H54 (cell line): ENCODE measurements at regions not wholly inside any gene's neighbourhood (a gene's known extent, or its start where the extent isn't known, plus 50 kb on each side); places are given as distances from the start of the nearest gene placed in this dataset.
A peak's percentile ranks its signal among the peaks of the same experiment; 100 is the strongest.

Experiments
- DNase-seq: peaks from one replicate; pipeline ENCODE4 v3.0.0; 2011; ENCODE audit warnings: low spot score, mixed read lengths; ENCODE audit not compliant: insufficient read length
- FAIRE-seq: peaks from 3 replicates; lab custom pipeline; 2011; peaks lifted over from hg19 to GRCh38; lab: Jason Lieb, UNC
- POLR2A ChIP-seq: IDR thresholded peaks from 2 replicates; pipeline ENCODE4 v1.6.1; 2011; ENCODE audit warnings: low read depth, mild to moderate bottlenecking, low read length

- DNase-seq (no peak), FAIRE-seq (peak; percentile 95)
- TF ChIP-seq POLR2A = no peak
Observed at GRCh38 chr9:78133751-78134150, 102.1 kb upstream of the CEP78 start.

DNA sequence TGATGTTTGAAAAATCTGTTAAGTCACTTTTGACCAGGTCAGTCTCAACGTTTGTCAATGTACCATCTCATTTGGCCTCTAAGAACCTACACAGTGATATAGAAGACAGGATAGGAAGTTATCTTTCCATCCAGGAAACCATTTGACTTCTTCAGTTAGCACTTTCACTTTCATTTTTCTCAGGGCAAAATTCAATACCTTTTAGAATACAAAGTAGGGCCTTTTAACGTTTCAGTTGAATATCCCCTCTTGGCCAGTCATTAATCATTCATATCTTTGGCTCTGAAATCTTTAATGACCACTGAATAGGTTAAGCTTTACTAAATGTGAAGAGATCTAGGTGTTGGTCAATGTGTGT is 101.1 kb upstream of the GNAQ start:
- FAIRE-seq (peak; percentile 99), DNase-seq (no peak)
- TF ChIP-seq POLR2A = no peak

DNA sequence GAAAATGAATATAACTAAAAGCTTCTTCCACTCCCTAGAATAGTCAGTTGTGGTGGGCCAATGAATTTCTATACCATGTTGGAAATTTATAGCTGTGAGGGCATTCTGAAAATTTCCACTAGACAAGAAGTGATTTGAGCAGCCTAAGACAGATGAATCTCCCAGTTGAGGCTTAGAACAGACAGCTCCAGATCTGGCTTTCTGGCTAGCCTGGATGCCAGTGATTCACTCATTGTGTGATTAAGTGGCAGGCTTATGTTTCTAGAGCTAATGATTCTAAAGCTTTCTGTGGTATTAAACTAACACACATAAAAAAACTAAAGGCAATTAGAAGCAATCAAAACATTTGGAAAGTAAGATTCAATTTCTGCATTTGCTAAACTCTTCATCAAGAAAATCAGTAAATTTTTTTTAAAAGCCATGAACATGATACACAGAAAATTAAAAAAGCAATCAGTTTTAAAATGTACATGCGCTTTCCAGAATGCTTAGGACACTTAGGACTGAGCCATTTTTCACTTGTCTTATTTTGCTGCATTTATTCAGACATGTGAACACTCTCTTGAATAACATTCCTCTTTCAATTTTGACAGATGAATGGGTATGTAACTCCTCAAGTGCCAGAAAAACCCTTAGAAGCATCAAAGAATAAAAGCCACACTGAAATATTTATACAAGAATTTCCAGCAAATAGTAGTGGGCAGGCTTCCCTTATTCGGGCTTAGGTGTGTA is 100.5 kb upstream of the GNAQ start:
- no peak for TF ChIP-seq POLR2A
- no peak for DNase-seq
- no peak for FAIRE-seq

DNA sequence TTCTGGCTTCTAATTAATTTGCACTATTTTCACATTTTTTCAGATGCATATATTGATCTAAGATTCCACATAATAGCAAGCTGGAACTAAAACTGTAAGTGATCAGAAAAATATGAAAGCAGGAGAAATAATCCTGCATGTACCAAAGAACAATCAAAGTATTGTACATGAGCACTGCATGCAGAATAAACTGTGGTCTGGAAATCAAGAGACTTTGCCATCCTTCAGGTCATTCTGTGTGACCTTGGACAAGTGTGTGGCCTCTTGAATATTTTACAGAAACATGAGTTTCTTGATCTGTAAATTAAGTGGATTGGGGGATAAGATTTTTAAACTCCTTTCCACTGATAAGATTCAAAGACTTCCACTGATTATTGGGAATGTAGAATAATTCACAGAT is 99.2 kb upstream of the GNAQ start:
- FAIRE-seq = peak; percentile 79
- no peak for DNase-seq
- no peak for TF ChIP-seq POLR2A

DNA sequence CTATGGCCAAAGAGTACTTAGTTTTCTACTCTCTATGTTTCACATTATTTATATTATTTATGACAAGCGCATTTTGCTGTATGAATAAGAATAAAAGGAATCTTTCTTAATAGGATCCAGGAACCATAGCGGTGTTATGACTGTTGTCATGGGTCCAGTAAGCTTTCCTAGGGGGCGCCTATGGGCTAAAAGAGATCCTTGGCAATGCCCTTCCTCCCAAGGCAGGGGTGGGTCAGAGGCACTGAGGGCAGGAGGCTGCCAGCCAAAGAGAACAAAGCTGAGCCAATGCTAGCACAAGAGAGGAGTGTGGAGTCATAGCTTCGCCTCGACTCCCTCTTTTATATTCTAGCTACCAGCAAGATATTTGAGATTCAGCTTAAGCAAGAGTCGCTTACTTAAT is 98.4 kb upstream of the GNAQ start:
- no peak for TF ChIP-seq POLR2A
- peak; percentile 47 for DNase-seq
- FAIRE-seq = peak; percentile 99

- TF ChIP-seq POLR2A = no peak
- no peak for DNase-seq
- FAIRE-seq = peak; percentile 69
Observed at GRCh38 chr9:78127279-78128225, 95.9 kb upstream of the GNAQ start.

- TF ChIP-seq POLR2A = no peak
- DNase-seq (no peak), FAIRE-seq (no peak)
Observed at GRCh38 chr9:78123808-78124207, 92.2 kb upstream of the GNAQ start.

DNA sequence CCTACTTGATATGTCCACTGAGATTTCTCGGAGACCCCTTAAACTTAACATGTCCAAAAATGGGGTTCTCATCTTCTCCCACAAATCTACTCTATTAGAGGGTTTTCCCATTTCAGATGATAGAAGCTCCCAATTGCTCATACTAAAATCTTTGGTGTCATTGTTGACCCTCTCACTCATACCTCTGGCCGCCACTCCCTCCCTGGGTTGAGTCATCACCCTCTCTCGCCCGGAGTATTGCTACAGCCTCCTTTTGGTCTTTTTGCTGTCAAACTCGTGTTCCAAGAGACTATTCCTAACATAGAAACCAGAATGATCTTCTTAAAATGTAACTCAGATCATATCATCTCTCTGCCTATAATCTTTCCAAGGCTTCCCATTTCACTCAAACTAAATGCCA is 91.0 kb upstream of the GNAQ start:
- DNase-seq (peak; percentile 29), FAIRE-seq (peak; percentile 36)
- TF ChIP-seq POLR2A = no peak

GRCh38 chr9:78121488-78121887 is 89.9 kb upstream of the GNAQ start:
- FAIRE-seq = peak; percentile 89
- DNase-seq = peak; percentile 34
- TF ChIP-seq POLR2A = no peak

- DNase-seq = no peak
- no peak for TF ChIP-seq POLR2A
- peak; percentile 75 for FAIRE-seq
Observed at GRCh38 chr9:78118742-78119473, 87.3 kb upstream of the GNAQ start.

DNA sequence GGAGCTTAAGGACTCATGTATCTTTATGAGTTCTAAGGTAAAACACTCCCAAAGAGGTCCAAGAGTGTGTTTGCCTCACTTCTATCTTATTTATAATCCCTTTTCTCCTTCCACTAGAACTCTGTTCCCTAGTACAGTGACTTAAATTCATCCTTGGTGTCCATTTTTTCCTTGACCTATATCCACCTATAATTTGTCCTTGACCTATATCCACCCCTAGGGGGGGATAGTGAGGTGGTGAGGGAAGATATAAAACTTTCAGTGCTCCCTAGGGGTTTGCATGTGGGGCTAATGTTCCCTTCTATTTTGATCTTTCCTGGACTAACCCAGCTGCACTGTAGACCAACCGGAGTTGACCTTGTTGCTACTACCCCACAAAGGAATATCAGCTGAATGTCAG is 83.5 kb upstream of the GNAQ start:
- FAIRE-seq (no peak), DNase-seq (no peak)
- TF ChIP-seq POLR2A = no peak

DNA sequence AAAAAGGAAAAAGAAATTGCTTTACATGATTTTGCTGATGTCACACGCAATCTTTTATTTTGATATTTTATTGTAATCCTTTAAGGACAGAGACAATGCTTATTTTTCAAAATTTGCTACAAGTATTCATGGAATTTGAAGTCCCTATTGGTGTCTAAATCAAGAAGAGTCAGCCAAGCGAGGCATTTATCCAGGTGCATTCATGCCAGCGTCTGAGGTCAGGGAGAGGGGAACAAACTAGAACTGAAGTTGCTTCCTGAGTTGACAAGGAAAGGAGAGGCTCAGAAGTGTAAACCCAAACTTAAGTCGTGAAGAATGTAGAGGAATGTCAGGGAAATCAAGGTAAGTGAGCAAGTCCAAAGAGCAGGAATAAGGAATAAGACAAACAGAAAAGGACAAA is 83.0 kb upstream of the GNAQ start:
- DNase-seq (no peak), FAIRE-seq (no peak)
- TF ChIP-seq POLR2A = no peak

- no peak for FAIRE-seq
- TF ChIP-seq POLR2A = no peak
- no peak for DNase-seq
Observed at GRCh38 chr9:78112406-78112805, 80.8 kb upstream of the GNAQ start.

- no peak for TF ChIP-seq POLR2A
- FAIRE-seq = peak; percentile 61
- no peak for DNase-seq
Observed at GRCh38 chr9:78112004-78112403, 80.4 kb upstream of the GNAQ start.
